Stimulated activated CD4-positive, alpha-beta T cell treated with anti-CD3 and anti-CD28 coated beads, TNF-alpha, amount 100 ng/mL, for 1 hour (primary cell): ENCODE measurements at regions not wholly inside any gene's neighbourhood (a gene's known extent, or its start where the extent isn't known, plus 50 kb on each side); places are given as distances from the start of the nearest gene placed in this dataset.
"Not testable (repeated sequence)": the region's sequence is repeated elsewhere in the genome, so short reads cannot be mapped to it uniquely, and the experiment has no call there.

ENCODE experiments used
- DNase-seq, 3 donors: peaks; one replicate each; pipeline ENCODE4 v3.0.0-alpha.2; 2020; ENCODE audit warnings: low read depth in 3 of 3, low spot score in 1 of 3

DNA sequence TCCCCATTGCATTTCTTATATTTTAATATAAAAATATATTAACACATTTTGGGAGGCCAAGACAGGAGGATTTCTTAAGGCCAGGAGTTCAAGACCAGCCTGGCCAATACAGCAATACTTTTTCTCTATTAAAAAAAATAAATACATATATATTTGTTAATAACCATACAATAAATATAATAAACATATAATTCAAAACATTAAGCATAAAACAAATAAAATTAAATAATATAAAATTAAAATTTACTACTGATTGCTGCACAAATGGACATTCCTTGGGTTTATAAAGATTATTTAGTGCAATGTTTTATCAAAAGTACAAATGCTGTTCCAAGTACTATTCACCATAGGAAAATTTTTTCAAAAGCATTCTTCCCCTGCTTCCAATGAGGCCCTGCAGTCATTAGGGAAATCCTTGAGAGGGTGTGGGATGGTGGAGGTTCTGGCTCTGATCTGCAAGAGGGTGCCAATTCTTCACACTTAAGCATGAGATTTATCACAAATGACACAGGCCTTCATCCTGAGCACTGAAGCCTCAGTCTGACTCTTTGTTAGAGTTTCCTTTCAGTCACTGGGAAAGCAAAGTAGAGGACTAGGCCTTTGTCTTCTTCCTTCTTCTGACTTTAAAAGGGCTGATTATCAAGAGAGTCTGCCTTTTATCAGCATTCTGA, 596.7 kb downstream of the EPM2A start:
- no peak for DNase-seq

DNA sequence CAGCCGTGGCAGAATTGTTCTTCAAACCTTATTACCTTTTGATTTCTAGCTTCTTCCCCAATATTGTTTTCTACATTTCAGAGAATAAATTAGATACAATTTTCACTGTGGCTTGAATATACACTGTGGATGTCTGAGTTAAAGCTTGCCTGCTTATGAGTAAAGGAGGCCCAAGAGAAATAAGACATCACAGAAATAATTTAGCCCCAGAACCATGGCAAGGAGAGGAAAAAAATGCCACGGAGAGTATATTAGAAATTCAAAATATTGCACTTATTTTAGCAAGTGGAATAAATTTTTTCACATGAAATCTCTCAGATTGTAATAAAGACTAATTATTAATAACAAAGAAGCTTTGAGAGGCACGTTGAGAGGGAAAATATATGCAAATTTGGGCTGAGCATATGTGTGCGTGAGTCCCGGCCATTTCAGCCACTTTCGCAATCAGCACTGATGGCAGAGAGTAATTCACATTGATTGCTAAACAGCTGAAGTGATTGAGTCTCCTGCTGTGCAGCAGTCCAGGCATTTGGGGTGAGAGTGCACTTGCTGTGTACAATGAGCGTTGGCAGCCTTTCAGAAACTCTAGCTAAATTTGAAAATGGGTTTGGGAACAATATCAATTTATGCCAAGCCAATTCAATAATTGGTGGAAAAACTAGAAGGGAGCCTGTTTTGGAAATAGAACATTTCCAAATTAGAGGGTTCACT, 596.0 kb downstream of the EPM2A start:
- no peak for DNase-seq

DNA sequence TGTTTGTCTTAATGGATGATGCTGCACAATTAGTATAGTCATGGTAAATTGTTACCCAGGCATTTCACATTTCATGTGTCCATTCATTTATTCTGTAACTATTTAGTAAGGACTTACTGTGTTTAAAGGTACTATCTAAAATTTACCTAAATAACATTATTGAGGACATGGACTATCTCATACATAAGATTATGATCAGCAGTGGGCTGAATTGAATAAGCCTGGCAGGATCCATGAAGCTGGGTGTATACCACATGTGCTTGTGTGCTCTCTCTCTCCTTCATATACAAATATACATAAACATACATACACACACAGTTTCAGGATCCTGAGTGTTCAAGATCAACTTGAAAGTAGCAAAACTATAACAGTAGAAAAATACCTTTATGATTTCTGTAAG, 595.4 kb downstream of the EPM2A start:
- DNase-seq: no peak

DNA sequence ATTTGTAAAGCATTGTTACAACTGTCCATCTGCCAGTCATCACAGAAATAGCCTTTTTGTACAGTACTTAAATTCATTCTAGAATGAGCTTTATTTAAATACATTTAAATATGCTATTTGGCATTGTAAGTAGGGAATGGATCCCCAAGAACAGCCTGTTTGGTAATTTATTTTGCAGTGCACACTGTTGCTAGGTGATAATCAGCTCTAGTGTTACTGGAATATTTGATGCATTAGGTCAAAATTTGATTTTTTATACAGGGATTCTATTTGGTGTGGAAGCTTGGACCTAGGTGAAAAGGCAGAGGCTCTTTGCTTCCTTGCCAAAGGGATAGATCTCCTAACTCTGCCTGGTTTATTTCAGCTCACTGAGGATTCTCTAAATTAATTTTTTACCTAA, 593.7 kb downstream of the EPM2A start:
- DNase-seq: no peak

DNA sequence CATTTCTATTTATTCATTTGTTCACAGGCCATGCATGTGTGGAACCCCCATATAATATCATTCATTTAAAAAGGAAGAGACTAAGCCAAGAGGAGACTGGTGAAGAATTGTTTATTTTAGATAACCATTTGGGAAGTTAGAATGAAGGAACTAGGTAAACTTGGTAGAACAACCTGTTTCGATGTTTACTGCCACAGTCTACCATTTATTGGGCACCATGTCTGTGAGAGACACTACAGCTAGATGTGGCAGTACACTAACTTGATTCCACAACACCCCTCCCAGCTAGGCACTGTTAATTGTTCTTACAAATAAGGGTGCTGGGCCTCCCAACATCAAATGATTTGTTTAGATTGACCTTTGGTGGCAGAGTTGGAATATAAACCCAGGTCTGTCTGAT, 592.4 kb downstream of the EPM2A start:
- DNase-seq: no peak

DNA sequence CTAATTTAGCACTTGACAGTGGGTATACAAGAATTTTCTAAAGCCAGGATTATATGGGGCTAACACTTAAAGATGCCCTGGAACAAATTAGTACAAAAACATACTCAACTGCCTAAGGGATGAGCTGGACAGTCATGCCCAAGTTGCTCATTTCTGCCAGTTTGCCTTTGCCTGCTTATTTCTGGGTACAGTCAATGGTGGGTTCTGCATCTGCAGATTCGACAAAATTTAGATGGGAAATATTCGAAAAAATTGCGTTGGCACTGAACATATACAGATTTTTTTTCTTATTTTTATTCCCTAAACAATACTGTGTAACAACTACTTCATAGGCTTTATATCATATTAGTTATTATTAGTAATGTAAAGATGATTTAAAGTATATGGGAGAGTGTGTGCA, 591.9 kb downstream of the EPM2A start:
- DNase-seq: no peak

DNA sequence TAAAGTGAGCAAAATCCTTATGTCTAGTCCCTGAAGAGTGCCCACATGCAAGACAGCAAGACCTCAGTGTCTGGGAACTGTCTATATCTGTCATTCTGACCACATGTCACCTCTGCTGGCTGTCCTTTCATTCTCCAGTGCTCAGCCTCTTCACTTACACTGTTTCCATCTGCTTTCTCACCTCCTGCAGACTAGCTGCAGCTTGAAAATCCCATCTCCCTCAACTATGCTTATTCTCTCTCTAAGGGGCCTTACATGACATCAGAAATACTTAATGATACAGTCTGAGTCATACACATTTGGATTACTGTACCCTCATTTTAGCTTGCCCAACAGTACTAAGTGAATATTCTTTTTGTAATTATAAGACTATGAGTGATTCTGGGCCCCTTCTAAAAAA, 587.8 kb downstream of the EPM2A start:
- DNase-seq: no peak

DNA sequence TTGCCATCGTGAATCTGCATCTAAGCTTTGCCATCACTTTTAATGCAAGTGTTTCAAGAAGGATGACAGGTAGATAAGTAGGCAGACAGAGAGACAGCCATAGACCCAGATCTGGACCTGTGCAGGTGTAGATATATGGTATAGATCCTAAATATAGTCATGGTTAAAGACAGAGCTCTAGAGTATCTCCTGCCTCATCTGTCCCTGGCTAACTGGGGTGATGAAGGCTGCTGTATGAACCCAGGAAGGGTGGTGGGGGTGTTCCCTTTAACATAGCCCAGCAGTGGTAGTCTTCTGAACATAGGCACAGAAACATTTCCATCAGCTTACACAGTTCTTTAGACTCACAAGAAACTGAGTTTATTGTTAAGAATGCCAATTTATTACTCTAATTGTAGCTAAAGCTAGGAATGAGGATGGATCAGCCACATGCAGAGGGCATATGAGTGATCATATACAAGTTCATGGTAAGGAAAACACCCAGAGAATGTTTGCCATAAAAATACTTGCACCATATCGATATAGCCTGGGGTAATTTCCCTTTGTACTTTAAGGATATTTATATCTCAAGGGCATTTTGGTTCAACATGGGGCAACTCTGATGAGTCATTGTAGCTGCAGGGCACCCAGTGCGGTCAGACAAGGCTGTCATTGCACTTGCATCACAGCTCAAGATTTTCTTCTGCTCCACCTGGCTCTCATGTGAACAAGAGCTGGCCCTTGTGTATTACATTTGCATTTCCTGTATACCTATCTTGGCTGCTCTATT, 587.2 kb downstream of the EPM2A start:
- no peak for DNase-seq

DNA sequence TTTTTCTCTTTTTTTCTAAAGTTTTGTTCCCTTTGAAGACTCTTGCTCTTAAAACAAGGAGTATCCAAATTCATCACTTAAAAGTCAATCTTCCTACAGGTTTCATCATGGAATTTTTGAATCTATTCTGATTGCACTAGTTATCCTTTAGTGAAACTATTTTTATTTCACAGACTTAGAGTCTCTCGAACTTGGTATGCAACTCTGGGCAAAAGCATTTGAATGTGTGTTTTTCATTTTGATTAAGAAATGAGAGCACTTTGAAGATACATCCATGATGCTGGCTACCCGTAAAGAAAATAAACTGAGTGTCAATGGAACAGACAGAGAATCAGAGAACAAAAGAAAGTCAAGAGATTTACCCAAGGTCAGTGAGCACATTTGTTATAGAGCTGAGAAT, 586.5 kb downstream of the EPM2A start:
- DNase-seq: no peak

DNA sequence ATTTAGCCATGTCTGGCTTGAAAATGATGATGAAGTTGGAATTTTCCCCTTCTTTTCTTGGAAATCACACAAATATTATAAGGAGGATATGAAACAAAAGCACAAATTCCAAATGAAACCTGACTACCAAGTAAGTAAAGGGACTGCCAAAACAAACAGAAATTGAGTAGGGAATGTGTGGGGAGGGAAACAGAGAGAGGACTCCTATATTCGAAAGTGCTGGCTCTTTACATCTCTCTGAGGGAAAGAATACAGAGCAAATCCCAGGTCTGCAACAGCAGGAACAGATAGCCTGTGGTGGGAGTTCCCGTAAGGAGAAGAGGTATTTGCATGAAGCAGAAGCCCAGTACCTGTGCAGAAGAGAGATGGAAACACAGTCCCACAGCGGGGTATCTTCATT, 583.7 kb downstream of the EPM2A start:
- DNase-seq: no peak

DNA sequence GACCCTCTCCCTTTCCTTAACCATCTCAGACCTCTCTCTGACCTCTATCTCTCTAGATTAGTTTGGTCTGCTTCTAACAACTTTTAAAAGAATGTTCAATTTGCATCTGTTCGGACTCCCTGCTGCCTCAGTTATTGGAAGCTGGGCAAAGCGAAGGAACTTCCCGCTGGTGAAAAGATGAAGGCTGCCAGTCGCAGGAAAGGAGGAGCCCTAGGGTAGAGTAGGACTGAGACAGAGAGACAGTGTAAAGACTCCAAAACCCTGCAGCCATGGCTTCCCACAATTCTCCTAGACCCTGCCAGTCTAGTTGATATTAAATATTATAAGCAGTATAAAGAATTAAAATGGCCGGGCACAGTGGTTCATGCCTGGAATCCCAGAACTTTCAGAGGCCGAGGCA, 581.8 kb downstream of the EPM2A start:
- DNase-seq: no peak

DNA sequence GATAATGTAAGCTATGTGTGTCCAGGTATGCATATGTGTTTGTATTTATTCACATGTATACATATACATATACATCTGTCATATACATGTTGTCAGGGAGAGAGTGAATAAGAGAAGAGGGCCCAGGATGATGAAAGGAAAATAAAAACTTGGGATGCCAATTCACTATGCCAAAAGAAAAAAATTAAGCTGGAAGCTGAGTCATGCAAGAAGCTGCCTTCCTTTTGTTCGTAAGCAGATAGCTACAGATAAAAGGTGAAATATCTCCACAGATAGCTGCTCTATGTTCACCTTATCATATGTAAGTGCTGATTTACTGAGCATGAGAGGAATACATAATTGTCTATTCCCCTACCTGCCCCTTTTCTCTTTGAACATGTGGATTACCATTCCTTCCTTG, 579.9 kb downstream of the EPM2A start:
- no peak for DNase-seq

DNA sequence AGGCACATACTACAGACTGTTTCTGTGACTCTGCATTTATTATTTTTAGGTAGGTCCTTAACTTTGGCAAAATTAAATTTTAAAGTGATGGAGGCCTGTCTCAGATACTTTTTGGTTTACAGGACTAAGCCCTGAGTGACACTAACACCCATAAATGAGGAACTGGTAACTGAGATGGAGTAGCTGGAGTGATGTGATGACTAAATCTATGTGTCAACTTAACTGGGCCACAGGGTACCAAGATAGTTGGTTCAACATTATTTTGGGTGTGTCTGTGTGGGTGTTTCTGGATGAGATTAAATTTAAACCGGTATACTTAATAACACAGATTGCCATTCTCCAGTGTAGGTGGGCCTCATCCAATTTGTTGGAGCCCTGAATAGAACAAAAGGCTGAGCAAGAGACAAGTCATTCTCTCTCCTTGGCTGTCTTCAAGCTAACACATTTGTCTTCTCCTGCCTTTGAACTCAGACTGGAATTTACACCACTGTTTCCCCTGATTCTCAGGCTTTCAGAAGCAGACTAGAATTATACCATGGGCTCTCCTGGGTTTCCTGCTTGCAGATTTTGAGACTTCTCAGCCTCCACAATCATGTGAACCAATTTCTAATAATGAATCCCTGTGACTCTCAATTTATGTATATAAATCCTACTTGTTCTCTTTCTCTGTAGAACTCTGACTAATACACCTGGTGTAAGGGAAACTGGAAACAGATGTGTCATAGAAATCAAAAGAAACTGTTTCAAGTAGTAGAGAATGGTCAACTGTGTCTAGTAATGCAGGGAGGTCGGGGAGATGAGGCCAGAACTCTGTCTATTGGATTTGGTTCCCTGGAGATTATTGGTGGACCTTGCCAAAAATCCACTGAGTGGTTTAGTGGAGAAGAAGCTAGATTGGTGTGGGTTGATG, 579.2 kb downstream of the EPM2A start:
- no peak for DNase-seq

DNA sequence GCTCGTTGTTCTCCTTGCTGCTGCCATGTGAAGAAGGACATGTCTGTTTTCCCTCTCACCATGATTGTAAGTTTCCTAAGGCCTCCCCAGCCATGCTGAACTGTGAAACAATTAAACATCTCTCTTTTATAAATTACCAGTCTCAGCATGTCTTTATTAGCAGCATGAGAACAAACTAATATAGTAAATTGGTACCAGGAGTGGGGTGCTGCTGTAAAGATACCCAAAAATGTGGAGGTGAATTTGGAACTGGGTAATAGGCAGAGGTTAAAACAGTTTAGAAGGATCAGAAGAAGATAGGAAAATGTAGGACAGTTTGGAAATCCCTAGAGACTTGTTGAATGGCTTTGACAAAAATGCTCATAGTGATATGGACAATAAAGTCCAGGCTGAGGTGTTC, 576.7 kb downstream of the EPM2A start:
- not testable (repeated sequence) for DNase-seq

DNA sequence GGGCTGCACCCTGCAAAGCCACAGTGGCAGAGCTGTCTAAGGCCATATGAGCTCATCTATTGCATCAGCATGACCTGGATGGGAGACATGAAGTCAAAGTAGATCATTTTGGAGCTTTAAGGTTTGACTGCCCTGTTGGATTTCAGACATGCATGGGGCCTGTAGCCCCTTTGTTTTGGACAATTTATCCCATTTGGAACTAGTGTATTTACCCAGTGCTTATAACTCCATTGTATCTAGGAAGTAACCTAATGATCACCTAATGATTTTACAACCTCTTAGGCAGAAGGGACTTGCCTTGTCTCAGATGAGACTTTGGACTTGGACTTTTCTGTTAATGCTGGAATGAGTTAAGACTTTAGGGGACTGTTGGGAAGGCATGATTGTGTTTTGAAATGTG, 575.4 kb downstream of the EPM2A start:
- DNase-seq: no peak

DNA sequence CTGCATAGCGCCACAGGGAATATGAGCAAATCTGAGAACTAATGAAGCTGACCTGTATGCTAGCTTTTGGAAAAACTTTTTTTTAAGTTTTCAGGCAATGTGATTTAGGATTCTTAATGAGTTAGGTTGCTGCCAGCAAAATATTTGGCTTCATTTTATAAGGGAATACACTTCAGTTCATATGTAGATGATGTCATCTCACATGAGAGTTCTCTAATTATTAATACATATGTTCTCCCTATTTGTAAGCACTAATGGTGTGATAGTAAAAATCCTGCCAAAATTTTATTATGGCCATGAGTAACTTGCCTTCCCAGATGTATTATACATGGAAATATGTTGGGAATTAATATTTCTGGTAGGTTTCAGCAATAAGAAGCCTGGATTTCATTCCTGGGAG, 573.8 kb downstream of the EPM2A start:
- DNase-seq: no peak

DNA sequence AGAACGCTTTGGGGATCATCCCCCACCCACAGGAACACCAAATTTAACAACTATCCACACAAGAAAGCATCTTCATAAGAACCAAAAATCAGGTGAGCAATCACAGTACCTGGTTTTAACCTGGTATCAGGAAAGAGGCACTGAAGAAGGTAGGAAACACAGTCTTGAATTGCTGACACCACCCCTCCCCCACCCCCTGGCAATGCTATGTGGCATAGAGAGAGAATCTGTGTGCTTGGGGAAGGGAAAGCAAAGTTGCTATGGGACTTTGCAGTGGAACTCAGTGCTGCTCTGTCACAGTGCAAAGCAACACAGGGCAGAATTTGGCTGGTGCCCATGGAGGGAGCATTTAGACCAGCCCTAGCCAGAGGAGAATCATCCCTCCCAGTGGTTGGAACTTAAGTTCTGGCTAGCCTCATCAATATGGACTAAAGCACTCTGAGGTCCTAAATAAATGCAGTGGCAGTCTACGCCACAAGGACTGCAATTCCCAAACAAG, 565.5 kb downstream of the EPM2A start:
- no peak for DNase-seq

DNA sequence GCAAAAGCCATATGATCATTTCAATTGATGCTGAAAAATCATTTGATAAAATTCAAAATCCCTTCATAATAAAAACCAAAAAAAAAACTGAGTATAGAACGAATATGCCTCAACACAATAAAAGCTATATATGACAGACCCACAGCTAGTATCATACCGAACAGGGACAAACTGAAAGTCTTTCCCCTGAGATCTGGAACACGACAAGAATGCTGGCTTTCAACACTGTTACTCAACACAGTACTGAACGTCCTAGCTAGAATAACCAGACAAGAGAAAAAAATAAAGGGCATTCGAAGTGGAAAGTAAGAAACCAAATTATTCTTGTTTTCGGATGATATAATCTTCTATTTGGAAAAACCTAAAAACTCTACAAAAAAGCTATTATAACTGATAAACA, 559.9 kb downstream of the EPM2A start:
- no peak for DNase-seq

DNA sequence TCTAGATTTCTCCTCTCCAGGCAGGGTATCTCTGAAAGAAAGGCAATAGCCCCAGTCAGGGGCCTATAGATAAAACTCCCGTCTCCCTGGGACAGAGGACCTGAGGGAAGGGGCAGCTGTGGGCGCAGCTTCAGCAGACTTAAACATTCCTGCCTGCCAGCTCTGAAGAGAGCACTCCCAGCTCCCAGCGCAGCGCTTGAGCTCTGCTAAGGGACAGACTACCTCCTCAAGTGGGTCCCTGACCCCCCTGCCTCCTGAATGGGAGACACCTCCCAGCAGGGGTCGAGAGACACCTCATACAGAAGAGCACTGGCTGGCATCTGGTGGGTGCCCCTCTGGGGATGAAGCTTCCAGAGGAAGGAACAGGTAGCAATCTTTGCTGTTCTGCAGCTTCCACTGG, 556.9 kb downstream of the EPM2A start:
- no peak for DNase-seq

DNA sequence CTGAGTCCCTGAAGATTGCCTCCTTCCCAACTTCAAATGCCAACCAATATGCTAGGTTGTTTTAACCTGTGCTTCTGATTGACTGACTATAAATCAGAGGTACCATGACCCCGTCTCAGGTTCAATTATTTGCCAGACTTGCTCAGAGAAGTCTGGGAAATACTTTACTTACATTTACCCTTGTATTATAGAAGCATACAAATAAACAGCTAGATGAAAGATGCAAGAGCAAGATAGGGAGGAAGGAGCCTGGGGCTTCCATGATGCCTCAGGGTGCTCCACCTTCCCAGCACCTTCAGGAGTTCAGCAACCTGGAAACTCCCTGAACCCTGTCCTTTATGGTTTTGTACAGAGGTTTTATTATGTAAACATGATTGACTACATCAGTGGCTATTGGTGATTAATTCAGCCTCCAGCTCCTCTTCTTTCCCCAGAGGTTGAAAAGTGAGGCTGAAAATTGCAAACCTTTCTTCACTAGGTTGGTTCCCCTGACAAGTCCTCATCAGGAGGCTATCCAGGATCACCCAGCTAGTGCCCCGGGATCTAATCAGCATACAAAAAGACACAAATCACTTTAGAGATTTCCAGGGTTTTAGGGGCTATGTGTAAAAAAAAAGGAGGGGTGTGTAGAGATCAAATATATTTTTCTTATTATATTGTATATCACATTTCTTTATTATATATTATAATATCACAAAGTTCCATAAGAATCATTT, 547.7 kb downstream of the EPM2A start:
- DNase-seq: no peak

DNA sequence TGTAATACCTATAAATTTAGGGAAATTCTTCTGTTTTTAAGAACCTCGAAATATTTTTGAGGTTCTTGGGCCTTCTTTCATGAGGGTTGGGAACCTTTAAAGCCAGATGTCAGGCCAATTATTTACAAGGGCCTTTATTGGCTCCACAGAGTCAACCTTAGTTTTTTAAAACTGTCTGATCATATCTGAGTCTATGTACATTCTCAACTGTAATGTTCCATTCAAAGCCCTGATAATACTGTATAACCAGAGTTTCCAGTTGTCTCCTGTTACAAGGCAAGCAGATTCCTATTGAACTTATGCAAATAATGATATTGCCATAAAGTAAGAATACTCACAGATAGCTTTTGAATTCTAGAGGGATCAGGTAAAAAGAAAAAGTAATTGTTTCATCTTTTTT, 545.5 kb downstream of the EPM2A start:
- no peak for DNase-seq
